Uterus (tissue), 2 donors: ENCODE measurements at regions not wholly inside any gene's neighbourhood (a gene's known extent, or its start where the extent isn't known, plus 50 kb on each side); places are given as distances from the start of the nearest gene placed in this dataset.

Experiments
- CTCF ChIP-seq, 4 experiments: fragments of 200-600 bp in 2 of 4; fragments of 450-650 bp in 2 of 4; sonication (generic) in 2 of 4; IDR thresholded peaks; one replicate each; pipeline ENCODE4 v1.5.1; 2016 to 2019; ENCODE audit warnings: antibody characterized with exemption in 4 of 4, mild to moderate bottlenecking in 2 of 4, moderate library complexity in 1 of 4
- POLR2A ChIP-seq, 2 donors: fragments of 450-650 bp; IDR thresholded peaks; one replicate each; pipeline ENCODE4 v1.6.1; 2016; ENCODE audit warnings: antibody characterized with exemption in 2 of 2, mild to moderate bottlenecking in 1 of 2, moderate library complexity in 1 of 2

- TF ChIP-seq CTCF (IDR thresholded peaks at IDR 0.05), result no peak
- TF ChIP-seq POLR2A (IDR thresholded peaks at IDR 0.05), result no peak
Observed at GRCh38 chr2:21860907-21861306, 737.1 kb downstream of the TDRD15 start.
